Rectal smooth muscle tissue (tissue), 1 donor: ENCODE measurements at regions not wholly inside any gene's neighbourhood (a gene's known extent, or its start where the extent isn't known, plus 50 kb on each side); places are given as distances from the start of the nearest gene placed in this dataset.

ENCODE experiments used
- H3K27ac ChIP-seq: one replicate; pipeline ENCODE4 v1.7.0; 2013; ENCODE audit warnings: low read depth, low read length, inconsistent platforms
- H3K27me3 ChIP-seq: one replicate; pipeline ENCODE4 v1.7.0; 2013; ENCODE audit warnings: low read length; ENCODE audit not compliant: control insufficient read depth, insufficient read depth
- H3K36me3 ChIP-seq: one replicate; pipeline ENCODE4 v1.7.0; 2013; ENCODE audit warnings: low read length; ENCODE audit not compliant: control insufficient read depth, insufficient read depth
- H3K4me1 ChIP-seq: one replicate; pipeline ENCODE4 v1.7.0; 2013; ENCODE audit warnings: low read length; ENCODE audit not compliant: control insufficient read depth, insufficient read depth
- H3K4me3 ChIP-seq: one replicate; pipeline ENCODE4 v1.7.0; 2013; ENCODE audit warnings: low read length
- H3K9ac ChIP-seq: one replicate; pipeline ENCODE4 v1.7.0; 2013; ENCODE audit warnings: low read length

- Histone ChIP-seq H3K4me3 (no peak overlapping the region), H3K9ac (no peak overlapping the region), H3K27me3 (no peaks in the 10 kb centered on the region), H3K36me3 (no peaks in the 10 kb centered on the region), H3K4me1 (no peaks in the 10 kb centered on the region), H3K27ac (no peak overlapping the region)
Measured at GRCh38 chrX:39591099-39591498, 506.7 kb downstream of the BCOR start.

DNA sequence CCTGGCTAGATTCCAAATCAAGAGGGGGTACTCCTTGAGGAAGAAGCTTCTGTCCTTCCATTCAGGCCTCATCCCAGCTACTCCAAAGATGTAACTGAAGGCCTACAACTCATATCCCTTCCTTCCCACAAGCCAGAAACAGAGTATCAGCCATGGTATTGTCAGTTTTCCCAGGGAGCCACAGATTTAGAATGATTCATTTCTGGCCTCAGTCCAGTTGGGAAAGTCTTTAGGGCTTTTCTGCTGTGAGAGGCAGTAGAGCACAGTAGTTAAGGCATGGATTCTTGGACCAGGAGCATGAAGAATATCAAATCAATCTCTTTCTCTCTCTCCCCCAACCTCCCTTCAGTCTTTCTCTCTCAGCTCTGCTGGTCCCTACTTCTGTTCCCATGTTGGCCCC, 505.0 kb downstream of the BCOR start:
- no peaks in the 10 kb centered on the region for H3K27me3 ChIP-seq
- H3K27ac ChIP-seq, result no peak overlapping the region

GRCh38 chrX:39595977-39596376, 501.8 kb downstream of the BCOR start:
- H3K4me1 ChIP-seq, result no peaks in the 10 kb centered on the region
- no peak overlapping the region for H3K9ac ChIP-seq
- no peak overlapping the region for H3K4me3 ChIP-seq
- no peak overlapping the region for H3K27ac ChIP-seq
- H3K36me3 ChIP-seq, result no peaks in the 10 kb centered on the region
- no peaks in the 10 kb centered on the region for H3K27me3 ChIP-seq

More for the DNA sequence above, 505.0 kb downstream of the BCOR start:
- Histone ChIP-seq H3K4me3 (no peak overlapping the region), H3K4me1 (no peaks in the 10 kb centered on the region), H3K36me3 (no peaks in the 10 kb centered on the region), H3K9ac (no peak overlapping the region)

DNA sequence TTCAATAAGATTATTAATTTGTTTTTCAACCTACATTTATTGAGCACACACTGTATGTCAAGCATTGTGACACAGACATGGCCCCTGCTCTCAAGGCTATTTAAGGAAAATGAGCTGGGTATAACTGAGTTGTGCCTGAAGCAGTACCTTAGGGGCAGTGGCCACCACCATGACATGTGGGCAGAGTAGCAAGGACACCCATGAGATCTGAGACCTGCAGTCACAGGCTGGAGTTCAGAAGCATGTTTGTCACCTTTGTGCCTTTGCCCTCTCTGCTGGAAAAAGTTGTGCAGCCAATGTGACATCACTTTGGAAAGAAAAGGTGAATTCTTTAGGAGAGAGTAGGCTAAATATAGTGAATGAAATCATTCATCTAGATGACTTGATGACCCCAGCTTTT, 501.3 kb downstream of the BCOR start:
- no peak overlapping the region for H3K27ac ChIP-seq
- H3K4me3 ChIP-seq, result no peak overlapping the region
- H3K4me1 ChIP-seq, result no peaks in the 10 kb centered on the region
- no peak overlapping the region for H3K9ac ChIP-seq
- H3K27me3 ChIP-seq, result no peaks in the 10 kb centered on the region
- no peaks in the 10 kb centered on the region for H3K36me3 ChIP-seq

DNA sequence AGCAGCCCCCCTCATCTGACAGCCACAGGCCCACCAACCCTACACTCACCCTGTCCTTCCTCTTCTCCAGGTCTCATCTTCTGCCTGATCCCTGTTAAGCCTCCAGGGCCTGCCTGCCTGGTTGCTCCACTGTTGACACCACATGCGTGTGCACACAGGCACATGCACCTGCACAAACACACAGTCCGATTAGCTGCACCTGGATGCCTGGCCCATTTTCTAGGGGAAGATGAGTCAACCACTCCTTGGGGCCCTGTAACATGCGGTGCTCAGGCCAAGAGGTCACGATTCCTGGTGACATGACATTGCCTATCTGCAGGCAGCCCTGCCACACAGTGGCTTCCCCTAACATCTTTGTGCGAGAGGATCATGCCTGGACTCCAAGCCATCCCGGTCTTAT, 498.4 kb downstream of the BCOR start:
- H3K36me3 ChIP-seq, result no peaks in the 10 kb centered on the region
- H3K27me3 ChIP-seq, result no peaks in the 10 kb centered on the region
- H3K9ac ChIP-seq, result no peak overlapping the region
- no peak overlapping the region for H3K27ac ChIP-seq
- H3K4me1 ChIP-seq, result no peaks in the 10 kb centered on the region
- no peak overlapping the region for H3K4me3 ChIP-seq

DNA sequence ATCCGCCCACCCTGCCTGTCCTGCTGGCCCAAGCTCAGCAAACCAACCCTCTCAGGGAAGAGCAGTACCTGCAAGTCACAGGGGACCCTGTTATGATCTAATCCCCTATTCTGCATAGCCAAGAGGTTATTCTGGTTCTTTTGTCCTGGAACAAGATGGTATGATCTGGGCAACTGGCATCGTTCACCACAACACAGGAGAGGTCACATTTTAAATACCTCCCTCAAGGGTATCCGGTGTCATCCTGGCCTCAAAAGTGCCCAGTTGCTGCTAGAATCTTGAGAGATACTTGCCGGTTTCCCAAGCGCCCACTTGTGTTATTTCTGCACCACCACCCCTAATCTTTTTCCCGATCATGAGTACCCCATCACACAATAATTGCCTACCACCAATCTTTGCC, 497.5 kb downstream of the BCOR start:
- Histone ChIP-seq H3K27me3 (no peaks in the 10 kb centered on the region), H3K9ac (no peak overlapping the region), H3K36me3 (no peaks in the 10 kb centered on the region), H3K4me1 (no peaks in the 10 kb centered on the region), H3K4me3 (no peak overlapping the region), H3K27ac (no peak overlapping the region)

GRCh38 chrX:39601231-39602177, 496.3 kb downstream of the BCOR start:
- Histone ChIP-seq H3K4me3 (no peak overlapping the region), H3K36me3 (no peaks in the 10 kb centered on the region), H3K4me1 (no peaks in the 10 kb centered on the region), H3K9ac (no peak overlapping the region), H3K27ac (no peak overlapping the region), H3K27me3 (no peaks in the 10 kb centered on the region)

- no peaks in the 10 kb centered on the region for H3K36me3 ChIP-seq
- H3K4me1 ChIP-seq, result no peaks in the 10 kb centered on the region
- no peak overlapping the region for H3K27ac ChIP-seq
- H3K4me3 ChIP-seq, result no peak overlapping the region
- H3K27me3 ChIP-seq, result no peaks in the 10 kb centered on the region
- H3K9ac ChIP-seq, result no peak overlapping the region
Measured at GRCh38 chrX:39602195-39602594, 495.6 kb downstream of the BCOR start.

GRCh38 chrX:39603230-39603629, 494.5 kb downstream of the BCOR start:
- Histone ChIP-seq H3K27me3 (no peaks in the 10 kb centered on the region), H3K4me3 (no peak overlapping the region), H3K4me1 (no peaks in the 10 kb centered on the region), H3K36me3 (no peaks in the 10 kb centered on the region), H3K9ac (no peak overlapping the region), H3K27ac (no peak overlapping the region)

DNA sequence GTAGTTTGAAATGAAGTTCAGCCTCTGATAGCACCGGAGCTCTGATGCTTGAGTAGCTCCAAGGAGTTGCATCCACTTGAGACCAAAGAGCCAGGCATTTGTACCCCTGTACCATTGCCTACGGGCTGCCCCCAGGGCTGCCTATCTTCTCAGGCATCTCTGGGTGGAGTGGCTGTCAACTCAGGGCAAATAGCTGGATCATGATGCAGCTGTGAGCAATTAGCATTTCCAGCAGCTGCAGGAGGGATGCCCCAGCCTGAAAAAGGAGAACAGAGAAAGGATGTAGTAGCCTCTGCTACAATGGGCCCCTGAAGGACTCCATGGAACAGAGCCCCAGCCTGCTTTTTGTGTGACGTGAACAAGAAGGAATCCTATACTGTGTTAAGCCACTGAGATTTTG, 492.6 kb downstream of the BCOR start:
- no peak overlapping the region for H3K4me3 ChIP-seq
- H3K36me3 ChIP-seq, result no peaks in the 10 kb centered on the region
- H3K27ac ChIP-seq, result no peak overlapping the region
- H3K27me3 ChIP-seq, result no peaks in the 10 kb centered on the region
- no peak overlapping the region for H3K9ac ChIP-seq
- H3K4me1 ChIP-seq, result no peaks in the 10 kb centered on the region

GRCh38 chrX:39605866-39606265, 491.9 kb downstream of the BCOR start:
- H3K4me1 ChIP-seq, result no peaks in the 10 kb centered on the region
- H3K4me3 ChIP-seq, result no peak overlapping the region

DNA sequence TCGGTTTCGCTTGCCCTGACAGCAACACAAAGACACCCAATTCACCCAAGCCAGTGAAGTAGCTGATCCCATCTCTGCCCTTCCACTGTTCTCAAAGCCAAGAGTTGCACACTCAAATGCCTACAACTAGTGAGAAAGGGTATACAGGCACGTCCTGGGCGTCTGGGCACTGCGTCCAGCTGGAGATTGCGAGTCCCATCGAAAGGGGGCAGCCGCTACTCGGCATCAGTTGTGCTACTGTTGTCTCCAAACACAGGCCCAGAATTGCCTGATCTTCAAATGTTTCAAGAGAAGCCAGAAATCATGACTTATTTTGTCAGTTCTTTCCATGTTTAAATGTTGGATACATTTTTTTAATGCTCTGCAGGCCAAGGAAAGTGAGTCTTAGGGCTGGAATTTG, 487.8 kb downstream of the BCOR start:
- Histone ChIP-seq H3K27me3 (no peaks in the 10 kb centered on the region), H3K9ac (no peak overlapping the region)

More at GRCh38 chrX:39605866-39606265, 491.9 kb downstream of the BCOR start:
- Histone ChIP-seq H3K36me3 (no peaks in the 10 kb centered on the region), H3K27me3 (no peaks in the 10 kb centered on the region), H3K27ac (no peak overlapping the region), H3K9ac (no peak overlapping the region)

GRCh38 chrX:39611468-39611867, 486.3 kb downstream of the BCOR start:
- no peaks in the 10 kb centered on the region for H3K27me3 ChIP-seq
- H3K36me3 ChIP-seq, result no peaks in the 10 kb centered on the region
- H3K4me3 ChIP-seq, result no peak overlapping the region
- no peaks in the 10 kb centered on the region for H3K4me1 ChIP-seq
- no peak overlapping the region for H3K27ac ChIP-seq
- H3K9ac ChIP-seq, result no peak overlapping the region

More for the DNA sequence above, 487.8 kb downstream of the BCOR start:
- Histone ChIP-seq H3K4me3 (no peak overlapping the region), H3K36me3 (no peaks in the 10 kb centered on the region), H3K27ac (no peak overlapping the region), H3K4me1 (no peaks in the 10 kb centered on the region)
